ENCODE measurements at regions not wholly inside any gene's neighbourhood (a gene's known extent, or its start where the extent isn't known, plus 50 kb on each side); places are given as distances from the start of the nearest gene placed in this dataset.

GRCh38 chr10:113273181-113274163 lies 279.4 kb upstream of the HABP2 start:
- TF ChIP-seq EZH2phosphoT487 (IDR thresholded peaks at IDR 0.05; ENCODE audit: low read length) (no peak), EZH2 (optimal IDR thresholded peaks at IDR 0.05; ENCODE audit: low read depth, low read length) (no peak)
- TF ChIP-seq, protein P1, sequence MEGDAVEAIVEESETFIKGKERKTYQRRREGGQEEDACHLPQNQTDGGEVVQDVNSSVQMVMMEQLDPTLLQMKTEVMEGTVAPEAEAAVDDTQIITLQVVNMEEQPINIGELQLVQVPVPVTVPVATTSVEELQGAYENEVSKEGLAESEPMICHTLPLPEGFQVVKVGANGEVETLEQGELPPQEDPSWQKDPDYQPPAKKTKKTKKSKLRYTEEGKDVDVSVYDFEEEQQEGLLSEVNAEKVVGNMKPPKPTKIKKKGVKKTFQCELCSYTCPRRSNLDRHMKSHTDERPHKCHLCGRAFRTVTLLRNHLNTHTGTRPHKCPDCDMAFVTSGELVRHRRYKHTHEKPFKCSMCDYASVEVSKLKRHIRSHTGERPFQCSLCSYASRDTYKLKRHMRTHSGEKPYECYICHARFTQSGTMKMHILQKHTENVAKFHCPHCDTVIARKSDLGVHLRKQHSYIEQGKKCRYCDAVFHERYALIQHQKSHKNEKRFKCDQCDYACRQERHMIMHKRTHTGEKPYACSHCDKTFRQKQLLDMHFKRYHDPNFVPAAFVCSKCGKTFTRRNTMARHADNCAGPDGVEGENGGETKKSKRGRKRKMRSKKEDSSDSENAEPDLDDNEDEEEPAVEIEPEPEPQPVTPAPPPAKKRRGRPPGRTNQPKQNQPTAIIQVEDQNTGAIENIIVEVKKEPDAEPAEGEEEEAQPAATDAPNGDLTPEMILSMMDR (IDR thresholded peaks at IDR 0.05; ENCODE audit: low read length) = no peak
- Histone ChIP-seq H3K27me3 (replicated peaks; ENCODE audit: insufficient read depth, low read length) (no peaks in the 10 kb centered on the region), H2AFZ (ENCODE audit: low read length) (no peak overlapping the region), H3K36me3 (replicated peaks; ENCODE audit: insufficient read depth, low read length) (no peaks in the 10 kb centered on the region), H3K4me2 (ENCODE audit: low read depth, low read length) (no peak overlapping the region), H3K79me2 (ENCODE audit: low read length) (no peaks in the 10 kb centered on the region), H3K9me2 (replicated peaks; ENCODE audit: insufficient read depth, low read length) (no peaks in the 10 kb centered on the region), H3F3A (ENCODE audit: insufficient read depth, low read length) (no peaks in the 10 kb centered on the region), H4K20me1 (ENCODE audit: insufficient read depth, low read length) (no peaks in the 10 kb centered on the region), H3K27ac (ENCODE audit: low read length) (no peak overlapping the region), H3K9me3 (replicated peaks; ENCODE audit: insufficient read depth, low read length) (no peaks in the 10 kb centered on the region), H3K4me1 (ENCODE audit: low read length) (no peaks in the 10 kb centered on the region), H3K9ac (ENCODE audit: low read length) (no peak overlapping the region), H3K4me3 (ENCODE audit: low read length) (no peak overlapping the region)
- no peak for DNase-seq

- H3F3A ChIP-seq (ENCODE audit: insufficient read depth, low read length) = no peaks in the 10 kb centered on the region
- no peak overlapping the region for H3K27ac ChIP-seq (ENCODE audit: low read length)
- no peaks in the 10 kb centered on the region for H3K9me2 ChIP-seq (replicated peaks; ENCODE audit: insufficient read depth, low read length)
- no peaks in the 10 kb centered on the region for H3K4me1 ChIP-seq (ENCODE audit: low read length)
- TF ChIP-seq, protein P1 (IDR thresholded peaks at IDR 0.05; ENCODE audit: low read length) = no peak
- TF ChIP-seq EZH2 (optimal IDR thresholded peaks at IDR 0.05; ENCODE audit: low read depth, low read length) (no peak), EZH2phosphoT487 (IDR thresholded peaks at IDR 0.05; ENCODE audit: low read length) (no peak)
- no peak overlapping the region for H3K4me2 ChIP-seq (ENCODE audit: low read depth, low read length)
- H3K27me3 ChIP-seq (replicated peaks; ENCODE audit: insufficient read depth, low read length) = no peaks in the 10 kb centered on the region
- no peak overlapping the region for H3K9ac ChIP-seq (ENCODE audit: low read length)
- no peak overlapping the region for H2AFZ ChIP-seq (ENCODE audit: low read length)
- no peaks in the 10 kb centered on the region for H3K79me2 ChIP-seq (ENCODE audit: low read length)
- DNase-seq = no peak
- H3K36me3 ChIP-seq (replicated peaks; ENCODE audit: insufficient read depth, low read length) = no peaks in the 10 kb centered on the region
- H3K9me3 ChIP-seq (replicated peaks; ENCODE audit: insufficient read depth, low read length) = no peaks in the 10 kb centered on the region
- no peak overlapping the region for H3K4me3 ChIP-seq (ENCODE audit: low read length)
- no peaks in the 10 kb centered on the region for H4K20me1 ChIP-seq (ENCODE audit: insufficient read depth, low read length)
Measured at GRCh38 chr10:113274176-113274829, 278.6 kb upstream of the HABP2 start.

GRCh38 chr10:113278221-113278620 lies 274.6 kb upstream of the HABP2 start:
- H3K27ac ChIP-seq (ENCODE audit: low read length) = no peak overlapping the region
- no peaks in the 10 kb centered on the region for H3K9me2 ChIP-seq (replicated peaks; ENCODE audit: insufficient read depth, low read length)
- TF ChIP-seq, protein P1 (IDR thresholded peaks at IDR 0.05; ENCODE audit: low read length) = no peak
- no peak for TF ChIP-seq EZH2 (optimal IDR thresholded peaks at IDR 0.05; ENCODE audit: low read depth, low read length)
- TF ChIP-seq EZH2phosphoT487 (IDR thresholded peaks at IDR 0.05; ENCODE audit: low read length) = no peak
- no peak for DNase-seq
- no peaks in the 10 kb centered on the region for H3F3A ChIP-seq (ENCODE audit: insufficient read depth, low read length)
- no peaks in the 10 kb centered on the region for H3K36me3 ChIP-seq (replicated peaks; ENCODE audit: insufficient read depth, low read length)
- no peaks in the 10 kb centered on the region for H3K9me3 ChIP-seq (replicated peaks; ENCODE audit: insufficient read depth, low read length)
- H3K4me1 ChIP-seq (ENCODE audit: low read length) = no peaks in the 10 kb centered on the region
- H3K79me2 ChIP-seq (ENCODE audit: low read length) = no peaks in the 10 kb centered on the region
- H4K20me1 ChIP-seq (ENCODE audit: insufficient read depth, low read length) = no peaks in the 10 kb centered on the region
- H3K9ac ChIP-seq (ENCODE audit: low read length) = no peak overlapping the region
- no peak overlapping the region for H2AFZ ChIP-seq (ENCODE audit: low read length)
- no peaks in the 10 kb centered on the region for H3K27me3 ChIP-seq (replicated peaks; ENCODE audit: insufficient read depth, low read length)
- no peak overlapping the region for H3K4me3 ChIP-seq (ENCODE audit: low read length)
- no peak overlapping the region for H3K4me2 ChIP-seq (ENCODE audit: low read depth, low read length)

Measured in MM.1S (cell line).